Naive thymus-derived CD4-positive, alpha-beta T cell (primary cell): ENCODE measurements at regions not wholly inside any gene's neighbourhood (a gene's known extent, or its start where the extent isn't known, plus 50 kb on each side); places are given as distances from the start of the nearest gene placed in this dataset.

Experiments used
- ATAC-seq: fragments of 150-1000 bp; cut with Tn5 transposase; 2 replicates; pipeline ENCODE4 v1.10.0; 2021; ENCODE audit warnings: mild to moderate bottlenecking, moderate library complexity
- CTCF ChIA-PET: fragments of 350-600 bp; sonication (Branson Sonifier 250); formaldehyde crosslinking; loops from one replicate; lab custom pipeline; 2021; ENCODE audit warnings: antibody characterized with exemption; lab: Charles Lee
- POLR2A ChIA-PET: fragments of 350-600 bp; sonication (Branson Sonifier 250); formaldehyde crosslinking; loops from one replicate; lab custom pipeline; 2021; ENCODE audit warnings: antibody characterized with exemption, inconsistent platforms; lab: Charles Lee
- DNase-seq, 9 donors: peaks; one replicate each; pipeline versions ENCODE4 v3.0.0 to v3.0.0-alpha.2; 2020 to 2022; ENCODE audit warnings: mixed read lengths in 1 of 9
- H3K27ac ChIP-seq: one replicate; pipeline ENCODE4 v1.7.0; 2013; ENCODE audit warnings: mild to moderate bottlenecking, low read depth, low read length, moderate library complexity
- H3K27me3 ChIP-seq, 2 donors: one replicate each; pipeline ENCODE4 v1.7.0; 2013; ENCODE audit warnings: low read length in 2 of 2, mild to moderate bottlenecking in 2 of 2, moderate library complexity in 2 of 2; ENCODE audit not compliant: control insufficient read depth in 2 of 2, insufficient read depth in 2 of 2
- H3K36me3 ChIP-seq, 3 experiments: 1 replicate in 2 of 3; 2 replicates in 1 of 3; pipeline ENCODE4 v1.7.0; 2013; ENCODE audit warnings: low read length in 3 of 3, mild to moderate bottlenecking in 3 of 3, moderate library complexity in 1 of 3; ENCODE audit not compliant: insufficient read depth in 3 of 3, control insufficient read depth in 2 of 3
- H3K4me1 ChIP-seq, 2 donors: one replicate each; pipeline ENCODE4 v1.7.0; 2013; ENCODE audit warnings: low read length in 2 of 2, mild to moderate bottlenecking in 2 of 2, moderate library complexity in 1 of 2; ENCODE audit not compliant: control insufficient read depth in 2 of 2, insufficient read depth in 2 of 2
- H3K4me3 ChIP-seq: 2 replicates; pipeline ENCODE4 v1.7.0; 2013; ENCODE audit warnings: mild to moderate bottlenecking, low read length
- H3K9me3 ChIP-seq, 3 experiments: 1 replicate in 2 of 3; 2 replicates in 1 of 3; pipeline ENCODE4 v1.7.0; 2013; ENCODE audit warnings: low read length in 3 of 3; ENCODE audit not compliant: control insufficient read depth in 2 of 3
- H3K27ac Mint-ChIP-seq, 9 donors: one replicate each; pipeline ENCODE4 v1.8.0; 2020 to 2022; ENCODE audit warnings: mixed read lengths in 9 of 9, mild to moderate bottlenecking in 8 of 9, moderate library complexity in 5 of 9, inconsistent platforms in 2 of 9
- H3K27me3 Mint-ChIP-seq, 5 donors: one replicate each; pipeline ENCODE4 v1.8.0; 2021 to 2022; ENCODE audit warnings: mixed read lengths in 5 of 5, mild to moderate bottlenecking in 1 of 5
- H3K36me3 Mint-ChIP-seq, 5 donors: one replicate each; pipeline ENCODE4 v1.8.0; 2020 to 2022; ENCODE audit warnings: mixed read lengths in 5 of 5, mild to moderate bottlenecking in 3 of 5, inconsistent platforms in 1 of 5
- H3K4me1 Mint-ChIP-seq, 7 donors: one replicate each; pipeline ENCODE4 v1.8.0; 2020 to 2022; ENCODE audit warnings: mixed read lengths in 7 of 7, mild to moderate bottlenecking in 3 of 7, inconsistent platforms in 1 of 7
- H3K4me3 Mint-ChIP-seq, 10 donors: one replicate each; pipeline ENCODE4 v1.8.0; 2020 to 2022; ENCODE audit warnings: mild to moderate bottlenecking in 10 of 10, mixed read lengths in 10 of 10, moderate library complexity in 6 of 10, inconsistent platforms in 2 of 10
- H3K9me3 Mint-ChIP-seq, 11 donors: one replicate each; pipeline ENCODE4 v1.8.0; 2020 to 2022; ENCODE audit warnings: mixed read lengths in 11 of 11, mild to moderate bottlenecking in 4 of 11, inconsistent platforms in 1 of 11, moderate library complexity in 1 of 11
- intact Hi-C, 2 donors: fragments of 100-400 bp; cut with micrococcal nuclease; formaldehyde crosslinking; loops; one replicate each; pipeline ENCODE4 v1.15.1; 2023

GRCh38 chr20:40773376-40773775, 84.3 kb upstream of the MAFB start:
- Mint-ChIP-seq H3K4me3 (no peak overlapping the region), H3K36me3 (no peaks in the 10 kb centered on the region), H3K4me1 (peaks cover 0 to 27% (median 0%) of the 10 kb centered on the region in 7 donors), H3K27ac (no peak overlapping the region), H3K27me3 (peaks cover 2 to 14% (median 12%) of the 10 kb centered on the region in 5 donors), H3K9me3 (peaks cover 0 to 4% (median 0%) of the 10 kb centered on the region in 11 donors)
- no peaks in the 10 kb centered on the region for H3K36me3 ChIP-seq
- intact Hi-C loops = no loop called here
- no peaks in the 10 kb centered on the region for H3K27me3 ChIP-seq
- POLR2A ChIA-PET = no interaction called here
- CTCF ChIA-PET = no interaction called here
- H3K27ac ChIP-seq = no peak overlapping the region
- no peaks in the 10 kb centered on the region for H3K4me1 ChIP-seq
- ATAC-seq (no peak), DNase-seq (no peak)
- H3K4me3 ChIP-seq = no peak overlapping the region
- no peaks in the 10 kb centered on the region for H3K9me3 ChIP-seq

- intact Hi-C loops = no loop called here
- Histone ChIP-seq H3K4me1 (no peaks in the 10 kb centered on the region), H3K4me3 (no peak overlapping the region), H3K27me3 (no peaks in the 10 kb centered on the region), H3K36me3 (no peaks in the 10 kb centered on the region), H3K27ac (no peak overlapping the region), H3K9me3 (no peaks in the 10 kb centered on the region)
- H3K36me3 Mint-ChIP-seq = no peaks in the 10 kb centered on the region
- peaks cover 0 to 28% (median 0%) of the 10 kb centered on the region in 7 donors for H3K4me1 Mint-ChIP-seq
- no peak overlapping the region for H3K4me3 Mint-ChIP-seq
- H3K27ac Mint-ChIP-seq = peak overlapping the region in 2 of 9 donors; percentile 7 to 23
- CTCF ChIA-PET = no interaction called here
- no peak for ATAC-seq
- H3K9me3 Mint-ChIP-seq = peaks cover 0 to 4% (median 0%) of the 10 kb centered on the region in 11 donors
- POLR2A ChIA-PET = no interaction called here
- DNase-seq = no peak
- peaks cover 6 to 15% (median 9%) of the 10 kb centered on the region in 5 donors for H3K27me3 Mint-ChIP-seq
Observed at GRCh38 chr20:40774252-40774651, 85.2 kb upstream of the MAFB start.

DNA sequence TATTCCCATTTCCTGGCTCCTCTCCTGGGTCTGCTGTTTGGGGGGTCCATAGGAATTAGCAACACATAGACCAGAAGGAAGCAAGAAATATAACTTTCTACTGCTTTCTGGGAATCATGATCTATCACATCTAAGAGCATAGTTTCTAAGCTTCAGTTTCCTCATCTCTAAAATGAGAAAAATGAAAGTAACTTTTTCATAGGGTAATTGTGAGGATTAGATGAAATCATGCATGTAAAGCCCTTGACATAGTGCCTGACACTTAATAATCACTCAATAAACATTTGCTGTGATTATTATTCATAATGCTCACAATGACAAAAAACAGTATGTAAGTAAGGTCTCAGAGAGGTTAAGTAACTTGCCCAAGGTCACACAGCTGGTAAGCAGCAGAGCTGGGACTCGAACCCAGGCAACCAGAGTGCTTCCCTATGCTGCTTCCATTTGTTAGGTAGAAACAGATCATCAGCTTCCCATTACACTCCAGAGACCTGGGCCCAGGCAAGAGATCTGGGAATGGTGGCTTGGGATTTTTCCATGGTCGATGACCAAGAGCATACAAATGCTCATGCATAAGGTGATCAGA, 86.6 kb upstream of the MAFB start:
- ChIA-PET POLR2A (no interaction called here), CTCF (no interaction called here)
- intact Hi-C loops = no loop called here
- no peak overlapping the region for H3K27ac ChIP-seq
- no peaks in the 10 kb centered on the region for H3K9me3 ChIP-seq
- H3K4me1 ChIP-seq = no peaks in the 10 kb centered on the region
- H3K36me3 ChIP-seq = no peaks in the 10 kb centered on the region
- Mint-ChIP-seq H3K27me3 (peaks cover 0 to 9% (median 5%) of the 10 kb centered on the region in 5 donors), H3K4me3 (peak overlapping the region in 1 of 10 donors; percentile 11), H3K36me3 (no peaks in the 10 kb centered on the region), H3K27ac (no peak overlapping the region), H3K4me1 (peaks cover 0 to 22% (median 0%) of the 10 kb centered on the region in 7 donors), H3K9me3 (peaks cover 0 to 4% (median 0%) of the 10 kb centered on the region in 11 donors)
- ATAC-seq (no peak), DNase-seq (no peak)
- no peaks in the 10 kb centered on the region for H3K27me3 ChIP-seq
- H3K4me3 ChIP-seq = no peak overlapping the region

GRCh38 chr20:40776466-40777457, 87.7 kb upstream of the MAFB start:
- Histone ChIP-seq H3K36me3 (no peaks in the 10 kb centered on the region), H3K4me1 (no peaks in the 10 kb centered on the region), H3K4me3 (no peak overlapping the region), H3K27me3 (no peaks in the 10 kb centered on the region), H3K27ac (no peak overlapping the region), H3K9me3 (no peaks in the 10 kb centered on the region)
- intact Hi-C loops = no loop called here
- DNase-seq (no peak), ATAC-seq (no peak)
- Mint-ChIP-seq H3K36me3 (no peaks in the 10 kb centered on the region), H3K9me3 (peaks cover 0 to 4% (median 0%) of the 10 kb centered on the region in 11 donors), H3K27ac (no peak overlapping the region), H3K4me3 (no peak overlapping the region), H3K27me3 (peaks cover 0 to 9% (median 3%) of the 10 kb centered on the region in 5 donors), H3K4me1 (peaks cover 0 to 17% (median 0%) of the 10 kb centered on the region in 7 donors)
- ChIA-PET POLR2A (no interaction called here), CTCF (no interaction called here)

DNA sequence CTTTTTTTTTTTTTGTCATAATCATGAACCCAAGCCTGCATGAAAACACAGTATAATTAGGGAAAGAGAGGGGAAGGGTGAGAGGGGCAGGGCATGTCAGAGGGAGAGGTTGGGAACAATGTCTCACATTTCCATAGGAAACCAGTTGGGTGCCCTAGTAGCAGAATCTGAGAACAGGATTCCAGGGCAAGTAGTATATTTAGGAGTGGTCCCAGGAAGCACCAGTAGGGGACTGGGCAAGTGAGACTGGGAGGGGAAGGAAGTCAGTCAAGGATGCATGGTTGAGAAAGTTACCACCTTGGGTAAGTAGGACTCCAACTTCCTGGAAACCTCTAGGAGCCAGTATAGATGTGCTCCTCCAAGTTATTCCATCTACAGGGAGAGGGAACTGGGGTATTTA, 88.6 kb upstream of the MAFB start:
- no peaks in the 10 kb centered on the region for H3K4me1 ChIP-seq
- H3K27ac ChIP-seq = no peak overlapping the region
- DNase-seq = no peak
- H3K4me3 Mint-ChIP-seq = no peak overlapping the region
- ATAC-seq = no peak
- no peaks in the 10 kb centered on the region for H3K36me3 ChIP-seq
- H3K27me3 ChIP-seq = no peaks in the 10 kb centered on the region
- H3K9me3 Mint-ChIP-seq = peaks cover 0 to 2% (median 0%) of the 10 kb centered on the region in 11 donors
- H3K4me3 ChIP-seq = no peak overlapping the region
- no peaks in the 10 kb centered on the region for H3K36me3 Mint-ChIP-seq
- intact Hi-C loops = no loop called here
- H3K27me3 Mint-ChIP-seq = peaks cover 0 to 9% (median 5%) of the 10 kb centered on the region in 5 donors
- H3K27ac Mint-ChIP-seq = no peak overlapping the region
- ChIA-PET CTCF (no interaction called here), POLR2A (no interaction called here)
- peaks cover 0 to 19% (median 0%) of the 10 kb centered on the region in 7 donors for H3K4me1 Mint-ChIP-seq
- H3K9me3 ChIP-seq = no peaks in the 10 kb centered on the region

DNA sequence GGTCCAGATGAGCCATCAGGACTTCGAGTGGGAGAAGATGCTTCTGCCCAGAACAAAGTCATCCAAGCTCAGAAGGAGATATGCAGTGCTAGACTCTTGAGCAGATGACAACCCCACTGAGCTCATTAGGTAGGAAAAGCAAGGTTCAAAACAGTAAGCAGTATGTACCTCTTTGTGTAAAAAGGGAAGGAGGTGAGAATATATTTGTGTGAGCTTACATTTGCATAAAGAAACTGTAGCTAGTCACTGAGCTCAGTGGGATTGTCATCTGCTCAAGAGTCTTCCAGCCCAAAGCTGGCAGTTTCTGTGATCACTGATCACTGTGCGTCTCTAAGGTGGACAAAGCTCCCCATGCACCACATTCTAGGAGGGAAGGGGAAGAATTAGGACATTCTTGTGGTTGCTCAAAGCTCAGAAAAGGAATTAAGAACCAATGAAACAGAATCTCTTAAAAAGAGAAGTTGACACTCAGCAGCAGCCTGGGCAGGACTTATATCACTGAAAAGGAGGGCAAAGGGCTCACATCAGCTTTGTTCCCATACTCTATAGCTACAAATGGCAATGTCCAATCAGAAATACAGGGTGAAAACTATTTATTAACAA, 90.0 kb upstream of the MAFB start:
- ATAC-seq (peak; percentile 44), DNase-seq (no peak)
- Mint-ChIP-seq H3K4me1 (peaks cover 0 to 18% (median 0%) of the 10 kb centered on the region in 7 donors), H3K36me3 (no peaks in the 10 kb centered on the region), H3K4me3 (no peak overlapping the region), H3K9me3 (peaks cover 0 to 2% (median 0%) of the 10 kb centered on the region in 11 donors), H3K27ac (no peak overlapping the region), H3K27me3 (peaks cover 0 to 13% (median 5%) of the 10 kb centered on the region in 5 donors)
- no peak overlapping the region for H3K27ac ChIP-seq
- ChIA-PET CTCF (no interaction called here), POLR2A (no interaction called here)
- no peak overlapping the region for H3K4me3 ChIP-seq
- no peaks in the 10 kb centered on the region for H3K9me3 ChIP-seq
- H3K27me3 ChIP-seq = no peaks in the 10 kb centered on the region
- H3K4me1 ChIP-seq = no peaks in the 10 kb centered on the region
- intact Hi-C loops = no loop called here
- no peaks in the 10 kb centered on the region for H3K36me3 ChIP-seq
